CD4-positive, alpha-beta T cell treated with Interferon alpha-2 for 1 hour (primary cell): ENCODE measurements at regions not wholly inside any gene's neighbourhood (a gene's known extent, or its start where the extent isn't known, plus 50 kb on each side); places are given as distances from the start of the nearest gene placed in this dataset.
"Not testable (repeated sequence)": the region's sequence is repeated elsewhere in the genome, so short reads cannot be mapped to it uniquely, and the experiment has no call there.

Experiments
- DNase-seq, 2 donors: peaks; one replicate each; pipeline ENCODE4 v3.0.0-alpha.2; 2020 to 2022

- DNase-seq, result no peak
Measured at GRCh38 chr1:242811092-242811840, 286.8 kb upstream of the PLD5 start.

DNA sequence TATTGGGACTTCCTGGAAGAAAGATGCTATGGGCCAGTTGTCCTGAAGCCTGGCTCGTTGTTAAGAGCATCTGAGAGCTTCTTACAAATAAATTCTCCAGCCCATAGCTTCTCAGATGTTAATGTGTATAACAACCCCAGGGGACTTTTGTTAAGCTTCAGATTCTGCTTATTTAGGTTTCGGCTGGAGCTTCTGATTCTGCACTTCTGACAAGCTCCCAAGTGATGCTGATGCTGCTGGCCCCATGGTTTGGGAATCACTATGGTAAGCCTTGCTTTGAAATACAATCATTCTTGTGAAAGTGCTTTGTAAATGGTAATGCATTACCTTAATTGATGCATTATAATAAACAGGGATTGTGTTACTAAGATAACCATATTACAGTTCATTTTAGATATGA is 281.8 kb upstream of the PLD5 start:
- no peak for DNase-seq

GRCh38 chr1:242805360-242805759 is 280.9 kb upstream of the PLD5 start:
- DNase-seq, result not testable (repeated sequence)

DNA sequence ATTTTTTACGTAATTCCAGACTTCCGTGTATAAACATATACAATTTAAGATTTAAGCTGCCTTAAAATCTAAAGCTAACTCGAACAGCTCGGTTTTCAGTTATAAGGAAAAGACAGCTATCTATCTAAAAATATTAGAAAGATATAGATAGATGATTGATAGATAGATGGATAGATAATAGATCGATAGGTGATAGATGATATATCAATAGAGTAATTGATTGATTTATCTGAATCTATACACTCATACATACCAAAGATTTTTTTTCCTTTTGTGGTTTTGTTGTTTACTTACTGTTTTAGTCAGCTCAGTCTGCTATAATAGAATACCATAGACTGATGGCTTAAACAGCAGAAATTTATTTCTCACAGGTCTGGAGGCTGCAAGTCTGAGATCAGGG is 278.5 kb upstream of the PLD5 start:
- DNase-seq, result no peak

GRCh38 chr1:242800521-242800920 is 276.0 kb upstream of the PLD5 start:
- DNase-seq, result no peak

DNA sequence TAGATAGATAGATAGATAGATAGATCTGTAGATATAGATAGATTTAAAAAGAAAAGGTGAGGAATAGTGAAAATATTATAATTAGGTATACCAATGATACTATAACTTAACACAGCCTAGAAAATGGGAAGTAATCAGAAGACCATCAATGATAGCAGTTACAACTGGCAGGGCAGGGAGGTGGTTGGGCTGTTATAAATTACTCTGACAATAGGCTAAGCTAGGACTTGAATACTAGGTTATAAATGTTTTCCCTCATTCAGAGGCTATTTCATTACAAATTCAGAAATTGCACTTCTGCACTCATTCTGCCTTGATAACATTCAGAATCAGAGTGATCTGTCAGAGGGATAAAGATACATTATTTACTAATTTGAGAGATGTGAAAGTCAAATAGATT is 273.4 kb upstream of the PLD5 start:
- no peak for DNase-seq

GRCh38 chr1:242788771-242789170 is 264.3 kb upstream of the PLD5 start:
- no peak for DNase-seq

DNA sequence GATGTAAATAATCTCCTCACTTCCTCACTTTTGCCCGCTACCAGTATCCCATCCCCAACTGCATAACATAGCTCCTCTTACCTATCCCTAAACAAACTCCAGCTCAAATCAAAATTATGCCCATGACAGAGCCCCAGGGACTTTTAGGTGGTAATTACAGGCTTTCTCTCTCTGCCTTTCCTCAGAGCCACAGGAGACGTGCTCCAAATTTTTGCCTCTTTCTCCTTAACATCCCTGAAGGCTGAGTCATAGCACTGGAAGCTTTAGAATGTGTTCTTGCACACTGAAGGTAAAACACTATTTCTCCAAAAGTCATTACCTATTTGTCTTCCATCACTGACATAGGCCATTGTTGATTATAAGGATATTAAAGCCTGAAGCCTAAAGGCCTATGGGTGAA is 263.5 kb upstream of the PLD5 start:
- no peak for DNase-seq

- no peak for DNase-seq
Measured at GRCh38 chr1:242784807-242785206, 260.3 kb upstream of the PLD5 start.

DNA sequence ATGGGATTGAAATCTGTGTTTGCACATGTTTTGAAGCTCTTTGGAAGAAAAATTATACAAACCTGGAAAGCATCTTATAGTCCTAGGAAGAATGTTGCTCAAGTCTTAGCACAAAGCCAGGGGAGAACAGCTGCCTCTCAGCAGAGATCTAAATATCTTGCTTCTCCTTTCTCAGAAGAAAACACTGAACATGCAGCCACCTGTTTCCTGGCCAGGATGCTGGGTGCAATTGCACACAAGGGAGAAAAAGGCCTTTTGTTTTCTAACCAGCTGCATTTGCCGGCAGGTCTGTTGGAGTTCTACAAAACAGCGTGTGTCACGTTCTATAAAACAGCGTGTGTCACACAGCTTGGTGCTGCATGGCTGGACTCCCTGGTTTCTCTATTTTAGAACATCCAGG is 259.6 kb upstream of the PLD5 start:
- DNase-seq, result peak in 1 of 2 donors; percentile 42

DNA sequence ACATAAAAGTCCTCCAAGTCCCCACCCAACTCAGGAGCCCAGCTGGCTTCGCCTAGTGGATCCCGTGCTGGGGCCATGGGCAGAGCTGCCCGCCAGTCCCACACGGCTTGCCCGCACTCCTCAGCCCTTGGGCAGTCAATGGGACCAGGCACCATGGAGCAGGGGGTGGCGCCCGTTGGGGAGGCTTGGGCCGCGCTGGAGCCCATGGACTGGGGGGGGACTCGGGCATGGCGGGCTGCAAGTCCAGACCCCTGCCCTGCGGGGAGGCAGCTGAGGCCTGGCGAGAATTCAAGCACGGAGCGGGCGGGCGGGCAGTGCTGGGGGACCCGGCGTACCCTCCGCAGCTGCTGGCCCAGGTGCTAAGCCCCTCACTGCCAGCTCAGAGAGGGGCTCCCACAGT is 249.8 kb upstream of the PLD5 start:
- no peak for DNase-seq

GRCh38 chr1:242770366-242770765 is 245.9 kb upstream of the PLD5 start:
- DNase-seq, result no peak

- no peak for DNase-seq
Measured at GRCh38 chr1:242764161-242764560, 239.7 kb upstream of the PLD5 start.

GRCh38 chr1:242761556-242761955 is 237.1 kb upstream of the PLD5 start:
- DNase-seq, result no peak

DNA sequence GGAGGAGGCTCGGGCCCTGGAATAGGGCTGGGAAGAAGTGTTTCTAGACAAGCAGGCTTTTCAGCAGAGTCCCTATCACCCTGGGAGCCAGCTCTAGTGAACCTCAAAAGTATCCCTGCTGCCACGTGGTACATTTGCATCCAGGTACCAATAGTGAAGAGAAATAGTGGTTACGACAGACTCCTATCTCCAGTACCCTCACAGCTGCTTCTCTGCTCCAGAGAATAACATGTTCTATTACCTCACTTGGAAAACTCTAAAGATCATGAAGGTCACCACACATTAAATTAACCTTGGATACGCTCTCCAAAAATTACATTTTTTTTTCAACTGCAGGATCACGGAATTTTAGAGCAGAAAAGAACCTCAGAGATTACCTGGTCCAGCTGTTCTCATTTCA is 230.4 kb upstream of the PLD5 start:
- DNase-seq, result no peak

DNA sequence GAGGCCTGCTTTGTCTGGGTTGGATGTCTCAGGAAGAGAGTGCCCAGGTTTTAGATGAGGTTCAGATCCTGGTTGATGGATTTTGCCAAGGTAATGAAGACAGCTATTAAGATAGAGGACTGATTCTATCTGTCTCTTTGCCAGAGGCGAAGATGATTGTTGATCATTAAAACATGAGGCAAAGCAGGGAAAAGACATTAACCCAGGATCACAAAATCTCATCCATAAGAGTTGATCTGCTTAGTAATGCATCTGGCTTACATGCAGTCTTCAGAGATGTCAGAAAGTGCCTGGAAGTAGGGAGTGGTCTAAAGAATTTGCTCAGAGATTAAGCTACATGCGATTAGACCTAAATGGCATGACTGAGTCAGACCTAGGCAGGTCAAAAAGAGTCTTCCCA is 229.6 kb upstream of the PLD5 start:
- DNase-seq, result no peak

DNA sequence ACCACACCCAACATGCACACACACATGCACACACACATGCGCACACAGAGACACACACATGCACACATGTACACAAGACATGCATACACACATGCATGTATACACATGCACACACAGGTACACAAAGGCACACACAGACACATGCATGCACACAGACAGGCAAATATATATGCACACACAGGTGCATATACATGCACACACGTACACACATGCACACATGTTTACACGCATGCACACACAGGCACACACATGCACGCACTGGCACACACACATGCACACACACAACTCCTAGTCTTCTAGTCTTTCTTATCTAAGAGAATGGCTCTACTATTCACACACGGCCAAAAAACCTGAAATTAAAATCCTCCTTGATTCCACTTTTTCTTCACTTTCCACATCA is 222.7 kb upstream of the PLD5 start:
- DNase-seq, result no peak

DNA sequence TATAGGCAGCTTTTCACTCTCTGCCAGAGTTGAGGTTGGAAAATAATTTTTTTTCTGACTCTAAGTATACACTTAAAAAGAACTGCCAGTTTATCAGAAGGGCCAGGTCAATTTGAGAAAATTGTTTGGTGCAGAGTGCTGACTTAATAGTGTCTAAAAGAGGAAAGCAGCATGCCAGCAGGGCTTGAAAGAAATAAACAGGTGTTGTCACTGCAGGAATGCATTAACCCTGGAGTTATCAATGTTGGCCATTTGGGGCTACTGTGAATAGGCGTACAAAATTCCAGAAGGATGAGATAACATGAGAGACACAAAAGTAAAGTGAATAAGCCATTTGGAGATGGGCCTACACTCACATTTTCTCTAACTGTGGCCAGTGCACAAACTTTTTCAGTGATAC is 220.6 kb upstream of the PLD5 start:
- DNase-seq, result no peak

DNA sequence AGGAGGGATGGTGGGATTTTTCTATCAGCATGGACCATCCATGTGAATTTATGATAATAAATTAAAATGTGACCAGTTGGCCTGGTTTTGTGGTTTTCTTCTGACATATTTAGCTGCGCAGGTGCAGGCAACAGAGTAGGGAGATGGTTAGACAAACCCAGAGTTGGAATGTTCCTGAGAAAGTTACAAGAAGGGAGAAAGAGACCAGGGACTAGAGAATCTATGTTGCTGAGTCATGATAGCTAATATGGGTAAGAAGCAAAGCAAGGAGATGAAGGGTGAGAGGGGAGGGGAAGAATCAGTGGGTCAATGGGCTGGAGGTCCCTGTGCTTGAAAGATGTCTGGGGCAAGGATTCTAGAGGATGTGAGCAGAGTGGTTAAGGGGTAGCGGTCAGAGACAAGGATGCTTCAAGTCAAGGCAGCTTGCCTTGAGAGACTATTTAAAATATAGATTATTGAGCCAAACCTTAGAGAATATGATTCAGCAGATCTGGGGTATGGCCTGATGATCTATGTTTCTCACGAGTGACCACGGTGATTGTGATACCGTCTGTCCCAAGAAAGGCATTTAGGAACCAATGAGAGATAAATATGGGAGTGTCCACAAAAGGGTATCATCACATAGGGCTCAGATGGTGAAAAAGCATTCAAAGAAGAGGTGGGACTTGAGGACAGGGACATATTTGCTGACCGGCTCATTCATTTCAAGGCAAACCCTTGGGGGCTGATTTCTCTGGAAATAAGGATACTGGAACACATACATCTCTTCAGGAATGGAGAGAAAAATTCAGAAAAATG is 219.7 kb upstream of the PLD5 start:
- DNase-seq, result no peak

DNA sequence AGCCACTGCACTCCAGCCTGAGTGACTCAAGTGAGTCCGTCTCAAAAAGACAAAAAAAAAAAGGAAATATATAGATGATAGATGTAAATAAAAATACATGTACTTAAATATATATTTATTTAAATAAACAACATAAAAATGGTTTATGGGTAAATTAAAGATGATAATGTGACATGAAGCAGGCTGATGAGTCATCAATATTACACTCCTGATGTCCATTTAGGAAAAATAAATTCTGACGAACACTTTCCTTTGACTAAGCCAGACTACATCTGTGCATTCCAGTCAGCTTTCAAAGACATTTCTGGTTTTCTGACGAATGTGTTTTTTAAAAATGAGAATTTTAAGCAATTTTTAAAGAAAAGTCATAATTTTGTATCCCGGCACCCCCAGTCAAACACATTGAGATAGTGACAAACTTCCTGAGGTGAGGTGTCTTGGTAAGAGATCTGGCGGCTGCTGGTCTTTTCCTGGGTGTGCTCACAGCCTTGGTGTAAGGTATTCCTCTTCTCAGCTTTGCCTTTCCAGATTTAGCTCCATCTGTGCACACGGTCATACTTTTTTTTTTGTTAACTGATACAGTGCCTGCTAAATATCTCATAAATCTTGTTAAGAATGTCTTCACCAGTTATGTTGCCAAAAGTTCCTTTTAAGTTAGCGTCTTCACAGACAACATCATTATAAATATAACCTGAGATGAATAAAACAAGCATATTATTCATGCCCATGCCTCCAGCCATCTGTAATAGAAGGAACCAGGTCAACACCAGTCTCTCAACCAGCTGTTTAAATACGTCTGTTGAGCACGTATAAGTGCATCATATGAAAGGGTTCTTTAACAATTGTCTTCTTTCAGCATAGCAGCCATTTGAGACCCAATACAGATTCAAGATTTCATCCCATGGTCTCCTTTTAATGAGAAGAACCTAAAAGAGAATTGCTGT is 214.5 kb upstream of the PLD5 start:
- no peak for DNase-seq

GRCh38 chr1:242736611-242737010 is 212.1 kb upstream of the PLD5 start:
- no peak for DNase-seq

DNA sequence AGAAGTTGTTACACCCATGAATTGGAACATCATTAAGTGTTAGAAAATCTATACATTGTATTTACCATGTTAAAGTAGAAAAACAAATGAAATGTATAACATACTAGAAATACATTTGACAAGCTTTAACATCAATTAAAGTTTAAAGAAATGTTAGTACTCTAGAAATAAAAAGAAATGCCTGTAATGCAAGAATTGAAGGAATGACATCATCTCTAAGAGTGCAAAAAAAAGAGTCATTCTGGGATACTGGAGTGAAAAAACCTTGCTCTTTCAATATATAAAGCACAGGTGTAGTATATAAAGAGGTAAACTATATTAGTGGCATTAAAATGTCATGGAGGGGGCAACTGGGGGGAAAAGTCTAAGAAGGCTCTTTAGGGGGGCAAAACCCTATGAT is 210.8 kb upstream of the PLD5 start:
- DNase-seq, result no peak

DNA sequence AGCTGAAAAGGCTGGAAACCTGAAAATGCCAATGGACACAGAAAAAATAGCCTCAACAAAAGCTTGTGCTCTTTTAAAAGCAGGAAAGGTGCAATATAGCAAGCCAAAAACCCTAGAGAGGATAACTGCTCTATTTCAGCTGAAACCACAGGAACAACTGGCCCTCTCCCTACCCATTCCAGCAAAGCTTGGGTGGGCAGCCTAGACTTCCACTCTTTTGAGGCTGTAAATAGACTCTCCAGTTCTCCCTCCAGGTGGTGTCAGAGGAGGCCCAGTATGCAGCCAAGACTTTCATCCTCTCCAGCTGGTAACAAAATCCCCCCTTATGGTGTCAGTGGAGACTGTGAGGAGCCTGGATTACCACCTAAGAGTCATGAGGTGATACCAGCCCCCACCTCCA is 206.9 kb upstream of the PLD5 start:
- DNase-seq, result no peak
